ENCODE measurements at regions not wholly inside any gene's neighbourhood (a gene's known extent, or its start where the extent isn't known, plus 50 kb on each side); places are given as distances from the start of the nearest gene placed in this dataset.

DNA sequence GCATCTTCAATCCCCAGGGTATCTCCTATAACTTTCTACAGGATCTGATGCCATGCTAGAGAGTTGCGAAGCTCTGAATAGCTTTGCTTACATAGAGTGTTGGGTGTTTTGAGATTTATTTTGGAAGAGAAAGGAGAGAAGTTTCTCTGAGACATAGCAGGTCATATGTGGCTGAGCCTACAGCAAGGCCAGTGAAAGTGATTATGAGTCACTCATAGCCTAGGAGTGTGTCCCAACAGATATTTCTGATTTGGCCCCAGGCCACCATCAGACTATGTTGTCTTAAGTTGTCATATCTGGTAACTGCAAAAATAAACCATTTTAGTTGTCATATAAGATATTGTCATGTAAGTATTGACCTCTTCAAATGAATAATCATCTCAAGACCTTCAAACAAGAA is 132.0 kb upstream of the RAI14 start (continued):
- TF ChIP-seq, protein P1, sequence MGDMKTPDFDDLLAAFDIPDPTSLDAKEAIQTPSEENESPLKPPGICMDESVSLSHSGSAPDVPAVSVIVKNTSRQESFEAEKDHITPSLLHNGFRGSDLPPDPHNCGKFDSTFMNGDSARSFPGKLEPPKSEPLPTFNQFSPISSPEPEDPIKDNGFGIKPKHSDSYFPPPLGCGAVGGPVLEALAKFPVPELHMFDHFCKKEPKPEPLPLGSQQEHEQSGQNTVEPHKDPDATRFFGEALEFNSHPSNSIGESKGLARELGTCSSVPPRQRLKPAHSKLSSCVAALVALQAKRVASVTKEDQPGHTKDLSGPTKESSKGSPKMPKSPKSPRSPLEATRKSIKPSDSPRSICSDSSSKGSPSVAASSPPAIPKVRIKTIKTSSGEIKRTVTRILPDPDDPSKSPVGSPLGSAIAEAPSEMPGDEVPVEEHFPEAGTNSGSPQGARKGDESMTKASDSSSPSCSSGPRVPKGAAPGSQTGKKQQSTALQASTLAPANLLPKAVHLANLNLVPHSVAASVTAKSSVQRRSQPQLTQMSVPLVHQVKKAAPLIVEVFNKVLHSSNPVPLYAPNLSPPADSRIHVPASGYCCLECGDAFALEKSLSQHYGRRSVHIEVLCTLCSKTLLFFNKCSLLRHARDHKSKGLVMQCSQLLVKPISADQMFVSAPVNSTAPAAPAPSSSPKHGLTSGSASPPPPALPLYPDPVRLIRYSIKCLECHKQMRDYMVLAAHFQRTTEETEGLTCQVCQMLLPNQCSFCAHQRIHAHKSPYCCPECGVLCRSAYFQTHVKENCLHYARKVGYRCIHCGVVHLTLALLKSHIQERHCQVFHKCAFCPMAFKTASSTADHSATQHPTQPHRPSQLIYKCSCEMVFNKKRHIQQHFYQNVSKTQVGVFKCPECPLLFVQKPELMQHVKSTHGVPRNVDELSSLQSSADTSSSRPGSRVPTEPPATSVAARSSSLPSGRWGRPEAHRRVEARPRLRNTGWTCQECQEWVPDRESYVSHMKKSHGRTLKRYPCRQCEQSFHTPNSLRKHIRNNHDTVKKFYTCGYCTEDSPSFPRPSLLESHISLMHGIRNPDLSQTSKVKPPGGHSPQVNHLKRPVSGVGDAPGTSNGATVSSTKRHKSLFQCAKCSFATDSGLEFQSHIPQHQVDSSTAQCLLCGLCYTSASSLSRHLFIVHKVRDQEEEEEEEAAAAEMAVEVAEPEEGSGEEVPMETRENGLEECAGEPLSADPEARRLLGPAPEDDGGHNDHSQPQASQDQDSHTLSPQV (IDR thresholded peaks at IDR 0.05), result peak; percentile 55; the same call in 1 of the 2 replicates
- TF ChIP-seq, protein P2, sequence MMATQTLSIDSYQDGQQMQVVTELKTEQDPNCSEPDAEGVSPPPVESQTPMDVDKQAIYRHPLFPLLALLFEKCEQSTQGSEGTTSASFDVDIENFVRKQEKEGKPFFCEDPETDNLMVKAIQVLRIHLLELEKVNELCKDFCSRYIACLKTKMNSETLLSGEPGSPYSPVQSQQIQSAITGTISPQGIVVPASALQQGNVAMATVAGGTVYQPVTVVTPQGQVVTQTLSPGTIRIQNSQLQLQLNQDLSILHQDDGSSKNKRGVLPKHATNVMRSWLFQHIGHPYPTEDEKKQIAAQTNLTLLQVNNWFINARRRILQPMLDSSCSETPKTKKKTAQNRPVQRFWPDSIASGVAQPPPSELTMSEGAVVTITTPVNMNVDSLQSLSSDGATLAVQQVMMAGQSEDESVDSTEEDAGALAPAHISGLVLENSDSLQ (IDR thresholded peaks at IDR 0.05), result peak; percentile 22; the same call in 1 of the 2 replicates
- peak; percentile 89 for TF ChIP-seq NFIC (IDR thresholded peaks at IDR 0.05)
- TF ChIP-seq, protein P3, sequence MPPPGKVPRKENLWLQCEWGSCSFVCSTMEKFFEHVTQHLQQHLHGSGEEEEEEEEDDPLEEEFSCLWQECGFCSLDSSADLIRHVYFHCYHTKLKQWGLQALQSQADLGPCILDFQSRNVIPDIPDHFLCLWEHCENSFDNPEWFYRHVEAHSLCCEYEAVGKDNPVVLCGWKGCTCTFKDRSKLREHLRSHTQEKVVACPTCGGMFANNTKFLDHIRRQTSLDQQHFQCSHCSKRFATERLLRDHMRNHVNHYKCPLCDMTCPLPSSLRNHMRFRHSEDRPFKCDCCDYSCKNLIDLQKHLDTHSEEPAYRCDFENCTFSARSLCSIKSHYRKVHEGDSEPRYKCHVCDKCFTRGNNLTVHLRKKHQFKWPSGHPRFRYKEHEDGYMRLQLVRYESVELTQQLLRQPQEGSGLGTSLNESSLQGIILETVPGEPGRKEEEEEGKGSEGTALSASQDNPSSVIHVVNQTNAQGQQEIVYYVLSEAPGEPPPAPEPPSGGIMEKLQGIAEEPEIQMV (tag; conservative IDR thresholded peaks at IDR 0.05; ENCODE audit: low read depth), result no peak
- no peak for TF ChIP-seq ZNF217 (CRISPR knock-in tag; IDR thresholded peaks at IDR 0.05)
- no peak for TF ChIP-seq ZNF212 (CRISPR knock-in tag; IDR thresholded peaks at IDR 0.05)
- TF ChIP-seq FOS (IDR thresholded peaks at IDR 0.05; ENCODE audit: extremely low read depth, insufficient read length), result peak; percentile 47
- TF ChIP-seq JUND (IDR thresholded peaks at IDR 0.05; ENCODE audit: borderline replicate concordance, low read depth, low read length), result peak; percentile 92
- peak; percentile 93; the same call in 2 of the 3 replicates for TF ChIP-seq JUND (tag; IDR thresholded peaks at IDR 0.05; ENCODE audit: borderline replicate concordance, low read depth, low read length)
- TF ChIP-seq, protein P4, sequence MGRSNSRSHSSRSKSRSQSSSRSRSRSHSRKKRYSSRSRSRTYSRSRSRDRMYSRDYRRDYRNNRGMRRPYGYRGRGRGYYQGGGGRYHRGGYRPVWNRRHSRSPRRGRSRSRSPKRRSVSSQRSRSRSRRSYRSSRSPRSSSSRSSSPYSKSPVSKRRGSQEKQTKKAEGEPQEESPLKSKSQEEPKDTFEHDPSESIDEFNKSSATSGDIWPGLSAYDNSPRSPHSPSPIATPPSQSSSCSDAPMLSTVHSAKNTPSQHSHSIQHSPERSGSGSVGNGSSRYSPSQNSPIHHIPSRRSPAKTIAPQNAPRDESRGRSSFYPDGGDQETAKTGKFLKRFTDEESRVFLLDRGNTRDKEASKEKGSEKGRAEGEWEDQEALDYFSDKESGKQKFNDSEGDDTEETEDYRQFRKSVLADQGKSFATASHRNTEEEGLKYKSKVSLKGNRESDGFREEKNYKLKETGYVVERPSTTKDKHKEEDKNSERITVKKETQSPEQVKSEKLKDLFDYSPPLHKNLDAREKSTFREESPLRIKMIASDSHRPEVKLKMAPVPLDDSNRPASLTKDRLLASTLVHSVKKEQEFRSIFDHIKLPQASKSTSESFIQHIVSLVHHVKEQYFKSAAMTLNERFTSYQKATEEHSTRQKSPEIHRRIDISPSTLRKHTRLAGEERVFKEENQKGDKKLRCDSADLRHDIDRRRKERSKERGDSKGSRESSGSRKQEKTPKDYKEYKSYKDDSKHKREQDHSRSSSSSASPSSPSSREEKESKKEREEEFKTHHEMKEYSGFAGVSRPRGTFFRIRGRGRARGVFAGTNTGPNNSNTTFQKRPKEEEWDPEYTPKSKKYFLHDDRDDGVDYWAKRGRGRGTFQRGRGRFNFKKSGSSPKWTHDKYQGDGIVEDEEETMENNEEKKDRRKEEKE (IDR thresholded peaks at IDR 0.05; ENCODE audit: borderline replicate concordance in 1 of 2, control insufficient read depth in 1 of 2, low read depth in 2 of 2, low read length in 1 of 2), result no peak
- TF ChIP-seq ZNF134 (CRISPR knock-in tag; conservative IDR thresholded peaks at IDR 0.05), result no peak
- TF ChIP-seq EHMT2 (IDR thresholded peaks at IDR 0.05), result peak; percentile 71
- TF ChIP-seq ZNF12 (CRISPR knock-in tag; IDR thresholded peaks at IDR 0.05), result no peak
- peak; percentile 79 for TF ChIP-seq ARID1B (IDR thresholded peaks at IDR 0.05)
- peak; percentile 62 for TF ChIP-seq TCF3 (CRISPR knock-in tag; IDR thresholded peaks at IDR 0.05)
- peak; percentile 72 for TF ChIP-seq CBFA2T3 (IDR thresholded peaks at IDR 0.05)
- peak; percentile 10; the same call in 1 of the 2 replicates for TF ChIP-seq NCOR1 (IDR thresholded peaks at IDR 0.05)
- TF ChIP-seq, protein P5, sequence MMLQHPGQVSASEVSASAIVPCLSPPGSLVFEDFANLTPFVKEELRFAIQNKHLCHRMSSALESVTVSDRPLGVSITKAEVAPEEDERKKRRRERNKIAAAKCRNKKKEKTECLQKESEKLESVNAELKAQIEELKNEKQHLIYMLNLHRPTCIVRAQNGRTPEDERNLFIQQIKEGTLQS (IDR thresholded peaks at IDR 0.05), result peak; percentile 82
- TF ChIP-seq, protein P5 (CRISPR knock-in tag; conservative IDR thresholded peaks at IDR 0.05), result no peak

Data from K562 (cell line).